ENCODE measurements at regions not wholly inside any gene's neighbourhood (a gene's known extent, or its start where the extent isn't known, plus 50 kb on each side); places are given as distances from the start of the nearest gene placed in this dataset.
"Not testable (repeated sequence)": the region's sequence is repeated elsewhere in the genome, so short reads cannot be mapped to it uniquely, and the experiment has no call there.

DNA sequence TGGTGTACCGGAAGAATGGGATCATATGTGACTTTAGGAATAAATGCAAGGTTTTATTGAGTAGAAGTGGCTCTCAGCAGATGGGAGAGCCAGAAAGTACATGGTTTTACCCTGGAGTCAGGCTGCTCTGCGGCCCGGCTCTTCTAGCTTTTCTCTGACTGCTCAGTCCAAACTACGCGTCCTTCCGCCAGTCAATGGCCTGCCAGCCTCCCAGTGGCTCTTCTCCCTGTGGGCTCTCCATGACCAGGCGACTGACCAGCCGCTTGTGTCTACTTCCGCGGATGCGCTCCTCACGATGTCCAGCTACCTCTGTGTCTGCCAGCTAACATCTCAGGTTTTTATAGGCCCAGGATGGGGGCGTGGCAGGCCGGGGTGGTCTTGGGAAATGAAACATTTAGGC, 220.4 kb downstream of the VAPA start:
- no peaks in the 10 kb centered on the region for H3K36me3 ChIP-seq (ENCODE audit: insufficient read depth, low read length)
- no peaks in the 10 kb centered on the region for H3K9me3 ChIP-seq (ENCODE audit: insufficient read depth, low read depth, low read length)
- peaks cover 3% of the 10 kb centered on the region for H3K27me3 ChIP-seq (ENCODE audit: insufficient read depth, low read length)
- Mint-ChIP-seq H3K27me3 (ENCODE audit: low read depth, unreplicated experiment) (peaks cover 25% of the 10 kb centered on the region), H3K27ac (ENCODE audit: unreplicated experiment) (no peak overlapping the region), H3K9me3 (ENCODE audit: unreplicated experiment) (peaks cover 2% of the 10 kb centered on the region), H3K4me3 (ENCODE audit: unreplicated experiment) (no peak overlapping the region), H3K4me1 (ENCODE audit: low read depth, unreplicated experiment) (peaks cover 16% of the 10 kb centered on the region), H3K36me3 (ENCODE audit: low read depth, unreplicated experiment) (no peaks in the 10 kb centered on the region)
- no peak overlapping the region for H2AFZ ChIP-seq (ENCODE audit: low read depth, low read length)
- DNase-seq (ENCODE audit: low read depth) (no peak), FAIRE-seq (no peak)
- no peak overlapping the region for H3K27ac ChIP-seq (ENCODE audit: low read depth, low read length)
- no peak overlapping the region for H3K9ac ChIP-seq (ENCODE audit: low read length)
- TF ChIP-seq, protein P1, sequence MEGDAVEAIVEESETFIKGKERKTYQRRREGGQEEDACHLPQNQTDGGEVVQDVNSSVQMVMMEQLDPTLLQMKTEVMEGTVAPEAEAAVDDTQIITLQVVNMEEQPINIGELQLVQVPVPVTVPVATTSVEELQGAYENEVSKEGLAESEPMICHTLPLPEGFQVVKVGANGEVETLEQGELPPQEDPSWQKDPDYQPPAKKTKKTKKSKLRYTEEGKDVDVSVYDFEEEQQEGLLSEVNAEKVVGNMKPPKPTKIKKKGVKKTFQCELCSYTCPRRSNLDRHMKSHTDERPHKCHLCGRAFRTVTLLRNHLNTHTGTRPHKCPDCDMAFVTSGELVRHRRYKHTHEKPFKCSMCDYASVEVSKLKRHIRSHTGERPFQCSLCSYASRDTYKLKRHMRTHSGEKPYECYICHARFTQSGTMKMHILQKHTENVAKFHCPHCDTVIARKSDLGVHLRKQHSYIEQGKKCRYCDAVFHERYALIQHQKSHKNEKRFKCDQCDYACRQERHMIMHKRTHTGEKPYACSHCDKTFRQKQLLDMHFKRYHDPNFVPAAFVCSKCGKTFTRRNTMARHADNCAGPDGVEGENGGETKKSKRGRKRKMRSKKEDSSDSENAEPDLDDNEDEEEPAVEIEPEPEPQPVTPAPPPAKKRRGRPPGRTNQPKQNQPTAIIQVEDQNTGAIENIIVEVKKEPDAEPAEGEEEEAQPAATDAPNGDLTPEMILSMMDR (IDR thresholded peaks at IDR 0.05; ENCODE audit: insufficient read depth, low read depth, low read length) = no peak
- no peak for TF ChIP-seq EZH2 (IDR thresholded peaks at IDR 0.05; ENCODE audit: insufficient read depth, low read length)
- H3K4me2 ChIP-seq (ENCODE audit: low read length) = no peak overlapping the region
- peaks cover 9% of the 10 kb centered on the region for H3K4me1 ChIP-seq (ENCODE audit: insufficient read depth, low read length)
- no peaks in the 10 kb centered on the region for H3K79me2 ChIP-seq (ENCODE audit: insufficient read depth, low read length)
- H4K20me1 ChIP-seq (ENCODE audit: insufficient read depth, low read length) = no peaks in the 10 kb centered on the region
- H3K4me3 ChIP-seq (ENCODE audit: insufficient read depth, low read depth, low read length) = no peak overlapping the region

DNA sequence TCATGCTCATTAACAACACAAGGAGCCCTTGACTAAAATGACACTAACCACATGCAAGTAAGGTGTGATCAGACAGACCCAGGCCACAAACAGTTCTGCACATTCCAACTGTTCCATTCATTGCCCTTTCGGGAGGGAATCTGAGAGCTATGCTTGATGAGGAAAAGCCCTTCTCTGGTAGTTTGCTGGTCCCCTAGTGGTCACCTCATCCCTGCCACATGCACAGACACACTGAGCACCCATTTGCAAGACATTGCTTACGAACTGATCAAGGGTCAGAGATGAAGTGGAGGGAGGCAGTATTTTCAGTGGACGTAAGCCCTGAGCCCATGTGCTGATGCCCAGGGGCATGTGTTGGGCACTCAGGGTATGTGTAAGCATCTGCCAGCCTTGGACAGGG, 220.9 kb downstream of the VAPA start:
- H3K9me3 Mint-ChIP-seq (ENCODE audit: unreplicated experiment); H3K79me2 ChIP-seq (ENCODE audit: insufficient read depth, low read length); H3K4me2 ChIP-seq (ENCODE audit: low read length); H4K20me1 ChIP-seq (ENCODE audit: insufficient read depth, low read length); H3K9ac ChIP-seq (ENCODE audit: low read length); H3K4me3 ChIP-seq (ENCODE audit: insufficient read depth, low read depth, low read length); H3K9me3 ChIP-seq (ENCODE audit: insufficient read depth, low read depth, low read length); H3K27me3 ChIP-seq (ENCODE audit: insufficient read depth, low read length); H3K36me3 ChIP-seq (ENCODE audit: insufficient read depth, low read length); DNase-seq (ENCODE audit: low read depth); H3K27ac Mint-ChIP-seq (ENCODE audit: unreplicated experiment); H2AFZ ChIP-seq (ENCODE audit: low read depth, low read length); H3K27ac ChIP-seq (ENCODE audit: low read depth, low read length); H3K4me3 Mint-ChIP-seq (ENCODE audit: unreplicated experiment); H3K36me3 Mint-ChIP-seq (ENCODE audit: low read depth, unreplicated experiment): not testable (repeated sequence)
- H3K4me1 ChIP-seq (ENCODE audit: insufficient read depth, low read length) = peaks cover 15% of the 10 kb centered on the region
- Mint-ChIP-seq H3K27me3 (ENCODE audit: low read depth, unreplicated experiment) (peaks cover 22% of the 10 kb centered on the region), H3K4me1 (ENCODE audit: low read depth, unreplicated experiment) (peaks cover 22% of the 10 kb centered on the region)
- peak; percentile 9 for FAIRE-seq

DNA sequence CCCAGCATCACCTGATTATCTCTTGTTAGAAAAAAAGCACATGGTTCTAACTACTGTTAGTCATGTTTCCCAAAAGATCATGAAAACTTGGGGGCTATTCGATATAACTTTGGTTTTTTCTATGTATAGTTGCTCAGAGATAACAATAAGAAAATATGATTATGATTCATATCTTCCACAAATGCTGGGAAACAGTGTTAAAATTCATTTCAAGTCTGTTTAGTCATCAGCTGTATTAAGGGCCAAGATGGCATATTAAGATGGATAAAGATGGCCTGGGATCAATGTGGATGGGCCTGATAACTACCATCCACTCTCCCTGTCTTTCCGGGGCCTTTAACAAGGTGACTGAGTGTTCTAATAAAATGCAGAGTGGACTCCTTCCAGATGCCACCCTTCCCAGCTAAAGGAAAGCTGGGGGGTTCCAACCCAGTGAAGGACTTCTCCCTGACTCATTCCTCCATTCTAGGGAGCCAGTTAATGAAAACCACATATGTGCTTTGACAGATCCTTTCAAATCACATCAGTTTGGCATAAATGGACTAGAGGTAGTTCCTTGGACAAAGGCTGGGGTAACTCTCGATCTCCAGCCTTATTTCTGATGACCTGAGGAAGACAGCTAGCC, 221.6 kb downstream of the VAPA start:
- FAIRE-seq = peak; percentile 39
- no peak overlapping the region for H2AFZ ChIP-seq (ENCODE audit: low read depth, low read length)
- H4K20me1 ChIP-seq (ENCODE audit: insufficient read depth, low read length) = no peaks in the 10 kb centered on the region
- H3K36me3 Mint-ChIP-seq (ENCODE audit: low read depth, unreplicated experiment) = no peaks in the 10 kb centered on the region
- H3K4me3 Mint-ChIP-seq (ENCODE audit: unreplicated experiment) = no peak overlapping the region
- no peaks in the 10 kb centered on the region for H3K9me3 ChIP-seq (ENCODE audit: insufficient read depth, low read depth, low read length)
- no peak overlapping the region for H3K4me2 ChIP-seq (ENCODE audit: low read length)
- no peaks in the 10 kb centered on the region for H3K79me2 ChIP-seq (ENCODE audit: insufficient read depth, low read length)
- H3K27me3 ChIP-seq (ENCODE audit: insufficient read depth, low read length) = peaks cover 3% of the 10 kb centered on the region
- no peak for TF ChIP-seq EZH2 (IDR thresholded peaks at IDR 0.05; ENCODE audit: insufficient read depth, low read length)
- TF ChIP-seq, protein P1 (IDR thresholded peaks at IDR 0.05; ENCODE audit: insufficient read depth, low read depth, low read length) = no peak
- no peak for DNase-seq (ENCODE audit: low read depth)
- H3K9ac ChIP-seq (ENCODE audit: low read length) = no peak overlapping the region
- H3K27me3 Mint-ChIP-seq (ENCODE audit: low read depth, unreplicated experiment) = peaks cover 16% of the 10 kb centered on the region
- H3K27ac ChIP-seq (ENCODE audit: low read depth, low read length) = no peak overlapping the region
- peaks cover 2% of the 10 kb centered on the region for H3K9me3 Mint-ChIP-seq (ENCODE audit: unreplicated experiment)
- no peak overlapping the region for H3K27ac Mint-ChIP-seq (ENCODE audit: unreplicated experiment)
- no peaks in the 10 kb centered on the region for H3K36me3 ChIP-seq (ENCODE audit: insufficient read depth, low read length)
- no peak overlapping the region for H3K4me3 ChIP-seq (ENCODE audit: insufficient read depth, low read depth, low read length)
- H3K4me1 ChIP-seq (ENCODE audit: insufficient read depth, low read length) = peaks cover 21% of the 10 kb centered on the region
- H3K4me1 Mint-ChIP-seq (ENCODE audit: low read depth, unreplicated experiment) = peaks cover 28% of the 10 kb centered on the region

All from astrocyte (in vitro differentiated cells and primary cell).